OCI-LY1 (cell line): ENCODE measurements at regions not wholly inside any gene's neighbourhood (a gene's known extent, or its start where the extent isn't known, plus 50 kb on each side); places are given as distances from the start of the nearest gene placed in this dataset.

Experiments used
- H2AFZ ChIP-seq: fragments of 200-600 bp; sonication (generic), shearing (Covaris generic); 2 replicates; pipeline ENCODE4 v1.6.0; 2014; ENCODE audit warnings: antibody characterized with exemption, mild to moderate bottlenecking, low read length
- H3F3A ChIP-seq: fragments of 200-600 bp; sonication (generic), shearing (Covaris generic); 2 replicates; pipeline ENCODE4 v1.6.0; 2014; ENCODE audit warnings: mild to moderate bottlenecking, antibody characterized with exemption, low read length, moderate library complexity; ENCODE audit not compliant: insufficient read depth
- H3K27ac ChIP-seq: fragments of 200-600 bp; sonication (generic); 2 replicates; pipeline ENCODE4 v1.5.1; 2014; ENCODE audit warnings: low read length, mixed run types, mild to moderate bottlenecking, low read depth; ENCODE audit not compliant: poor library complexity, severe bottlenecking
- H3K27me3 ChIP-seq: fragments of 200-600 bp; sonication (generic); 2 replicates; pipeline ENCODE4 v1.6.0; 2014; ENCODE audit warnings: antibody characterized with exemption, mild to moderate bottlenecking, low read length, moderate library complexity; ENCODE audit not compliant: insufficient read depth
- H3K36me3 ChIP-seq: fragments of 200-600 bp; sonication (generic); 2 replicates; pipeline ENCODE4 v1.6.1; 2014; ENCODE audit warnings: mild to moderate bottlenecking, antibody characterized with exemption, low read length, moderate library complexity, mixed read lengths; ENCODE audit not compliant: insufficient read depth
- H3K4me1 ChIP-seq: fragments of 200-600 bp; sonication (generic); 2 replicates; pipeline ENCODE4 v1.5.1; 2014; ENCODE audit warnings: mild to moderate bottlenecking, low read length, moderate library complexity; ENCODE audit not compliant: insufficient read depth, severe bottlenecking
- H3K4me2 ChIP-seq: fragments of 200-600 bp; sonication (generic), shearing (Covaris generic); 2 replicates; pipeline ENCODE4 v1.6.1; 2014; ENCODE audit warnings: low read length
- H3K4me3 ChIP-seq: fragments of 200-600 bp; sonication (generic); 2 replicates; pipeline ENCODE4 v1.5.1; 2014; ENCODE audit warnings: low read length, low read depth, mild to moderate bottlenecking, mixed read lengths; ENCODE audit not compliant: poor library complexity, severe bottlenecking
- H3K79me2 ChIP-seq: fragments of 200-600 bp; shearing (Covaris generic); 2 replicates; pipeline ENCODE4 v1.6.1; 2016; ENCODE audit warnings: mixed run types, low read length, mixed read lengths; ENCODE audit not compliant: insufficient read depth
- H3K9ac ChIP-seq: fragments of 200-600 bp; sonication (generic), shearing (Covaris generic); 2 replicates; pipeline ENCODE4 v1.6.1; 2014; ENCODE audit warnings: mild to moderate bottlenecking, low read length, mixed read lengths
- H3K9me2 ChIP-seq: fragments of 200-600 bp; sonication (generic), shearing (Covaris generic); 2 replicates; pipeline ENCODE4 v1.6.1; 2014; ENCODE audit warnings: low read depth, mild to moderate bottlenecking, low read length, mixed read lengths
- H3K9me3 ChIP-seq: fragments of 200-600 bp; shearing (Covaris generic); 2 replicates; pipeline ENCODE4 v1.6.1; 2014; ENCODE audit warnings: low read length, mixed read lengths
- H4K20me1 ChIP-seq: fragments of 200-600 bp; sonication (generic), shearing (Covaris generic); 2 replicates; pipeline ENCODE4 v1.6.0; 2016; ENCODE audit warnings: mild to moderate bottlenecking, low read length; ENCODE audit not compliant: insufficient read depth
- EZH2 ChIP-seq: fragments of 200-600 bp; sonication (generic), shearing (Covaris generic); IDR thresholded peaks from 2 replicates; pipeline ENCODE4 v1.8.0; 2017; ENCODE audit warnings: borderline replicate concordance, mixed run types, mild to moderate bottlenecking, antibody characterized with exemption, low read length, moderate library complexity, mixed read lengths
- TF ChIP-seq, protein P1 (sequence below): fragments of 200-600 bp; sonication (generic), shearing (Covaris generic); IDR thresholded peaks from 2 replicates; pipeline ENCODE4 v1.5.1; 2017; ENCODE audit warnings: mild to moderate bottlenecking, antibody characterized with exemption, low read length, moderate library complexity, mixed read lengths

DNA sequence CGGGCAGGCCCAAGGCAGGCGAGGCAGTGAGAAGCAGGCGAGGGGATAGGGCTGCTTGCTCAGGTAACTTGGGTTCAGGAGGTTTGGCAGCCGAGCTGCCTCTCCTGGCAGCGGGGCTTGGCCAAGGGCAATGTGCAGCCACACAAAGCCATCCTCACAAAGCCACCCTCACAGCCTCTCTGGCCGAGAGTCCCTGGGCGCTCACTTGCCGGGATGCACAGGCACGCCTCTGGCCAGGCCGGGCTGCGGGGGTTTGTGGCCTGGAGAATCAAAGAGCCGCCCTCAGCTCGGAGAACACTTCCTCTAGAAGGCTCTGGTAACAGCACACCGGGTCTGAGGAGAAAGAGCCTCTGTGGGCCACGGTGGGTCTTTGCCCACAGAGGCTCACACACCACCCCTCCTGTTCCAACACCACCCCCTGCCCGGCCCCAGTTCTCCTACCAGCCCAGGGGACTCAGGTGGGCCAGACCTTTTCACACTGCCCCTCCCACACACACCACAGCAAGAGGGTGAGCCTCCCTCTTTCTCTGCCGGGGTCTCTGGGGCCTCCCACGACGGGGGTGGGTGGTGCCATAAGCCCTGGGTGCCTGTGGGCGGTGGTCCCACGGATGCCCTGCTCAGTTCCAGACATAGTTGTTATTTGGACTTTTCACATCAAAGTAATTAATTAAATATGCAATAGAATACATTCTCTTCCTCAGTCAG lies 186.9 kb downstream of the ZFP36L2 start:
- Histone ChIP-seq H3F3A (no peaks in the 10 kb centered on the region), H3K4me1 (no peaks in the 10 kb centered on the region), H3K9ac (no peak overlapping the region)

DNA sequence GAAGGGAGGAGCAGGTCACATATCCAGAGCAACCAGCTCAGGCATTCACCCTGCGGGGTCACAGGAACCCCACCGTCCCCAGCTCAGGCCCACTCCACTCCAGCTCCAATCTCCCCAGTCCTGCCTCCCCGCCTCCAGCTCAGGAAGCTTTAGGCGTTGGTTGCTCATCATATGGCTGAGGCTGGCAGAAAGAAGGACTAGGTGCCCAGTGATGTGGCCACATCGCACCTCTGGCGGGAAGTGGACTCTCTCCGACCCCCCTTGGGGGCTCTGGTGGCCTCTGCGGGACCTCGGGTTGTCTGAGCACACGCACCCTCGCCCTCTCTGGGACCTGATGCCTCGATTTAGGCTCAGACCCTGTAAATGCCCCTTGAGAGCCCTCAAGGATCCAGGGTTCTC lies 187.7 kb downstream of the ZFP36L2 start:
- Histone ChIP-seq H3K9me2 (no peaks in the 10 kb centered on the region), H2AFZ (no peak overlapping the region), H3K9ac (no peak overlapping the region), H3F3A (no peaks in the 10 kb centered on the region), H3K27ac (no peak overlapping the region), H3K4me3 (no peak overlapping the region), H3K4me2 (no peak overlapping the region), H3K4me1 (no peaks in the 10 kb centered on the region), H4K20me1 (no peaks in the 10 kb centered on the region), H3K36me3 (no peaks in the 10 kb centered on the region), H3K27me3 (peaks cover 11% of the 10 kb centered on the region; the same call in 1 of the 2 replicates), H3K9me3 (no peaks in the 10 kb centered on the region), H3K79me2 (no peaks in the 10 kb centered on the region)
- TF ChIP-seq EZH2, result no peak
- TF ChIP-seq, protein P1, sequence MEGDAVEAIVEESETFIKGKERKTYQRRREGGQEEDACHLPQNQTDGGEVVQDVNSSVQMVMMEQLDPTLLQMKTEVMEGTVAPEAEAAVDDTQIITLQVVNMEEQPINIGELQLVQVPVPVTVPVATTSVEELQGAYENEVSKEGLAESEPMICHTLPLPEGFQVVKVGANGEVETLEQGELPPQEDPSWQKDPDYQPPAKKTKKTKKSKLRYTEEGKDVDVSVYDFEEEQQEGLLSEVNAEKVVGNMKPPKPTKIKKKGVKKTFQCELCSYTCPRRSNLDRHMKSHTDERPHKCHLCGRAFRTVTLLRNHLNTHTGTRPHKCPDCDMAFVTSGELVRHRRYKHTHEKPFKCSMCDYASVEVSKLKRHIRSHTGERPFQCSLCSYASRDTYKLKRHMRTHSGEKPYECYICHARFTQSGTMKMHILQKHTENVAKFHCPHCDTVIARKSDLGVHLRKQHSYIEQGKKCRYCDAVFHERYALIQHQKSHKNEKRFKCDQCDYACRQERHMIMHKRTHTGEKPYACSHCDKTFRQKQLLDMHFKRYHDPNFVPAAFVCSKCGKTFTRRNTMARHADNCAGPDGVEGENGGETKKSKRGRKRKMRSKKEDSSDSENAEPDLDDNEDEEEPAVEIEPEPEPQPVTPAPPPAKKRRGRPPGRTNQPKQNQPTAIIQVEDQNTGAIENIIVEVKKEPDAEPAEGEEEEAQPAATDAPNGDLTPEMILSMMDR, result no peak

More for the DNA sequence above, 186.9 kb downstream of the ZFP36L2 start:
- TF ChIP-seq, protein P1, result no peak
- no peak for TF ChIP-seq EZH2
- H3K9me3 ChIP-seq, result no peaks in the 10 kb centered on the region
- peaks cover 9% of the 10 kb centered on the region; the same call in 1 of the 2 replicates for H3K27me3 ChIP-seq
- H3K4me2 ChIP-seq, result no peak overlapping the region
- no peaks in the 10 kb centered on the region for H3K79me2 ChIP-seq
- no peak overlapping the region for H2AFZ ChIP-seq
- H3K27ac ChIP-seq, result no peak overlapping the region
- no peaks in the 10 kb centered on the region for H3K9me2 ChIP-seq
- H3K36me3 ChIP-seq, result no peaks in the 10 kb centered on the region
- no peaks in the 10 kb centered on the region for H4K20me1 ChIP-seq
- no peak overlapping the region for H3K4me3 ChIP-seq

- Histone ChIP-seq H3K9me2 (no peaks in the 10 kb centered on the region), H2AFZ (no peak overlapping the region), H3K27ac (no peak overlapping the region), H3K9me3 (no peaks in the 10 kb centered on the region), H3K27me3 (peaks cover 11% of the 10 kb centered on the region; the same call in 1 of the 2 replicates), H3K79me2 (no peaks in the 10 kb centered on the region), H3K36me3 (no peaks in the 10 kb centered on the region), H3K4me1 (no peaks in the 10 kb centered on the region), H3F3A (no peaks in the 10 kb centered on the region), H4K20me1 (no peaks in the 10 kb centered on the region), H3K4me3 (no peak overlapping the region), H3K4me2 (no peak overlapping the region), H3K9ac (no peak overlapping the region)
- no peak for TF ChIP-seq EZH2
- TF ChIP-seq, protein P1, result no peak
These were observed 188.2 kb downstream of the ZFP36L2 start for GRCh38 chr2:43038034-43038695.
